EH (cell line): ENCODE measurements at regions not wholly inside any gene's neighbourhood (a gene's known extent, or its start where the extent isn't known, plus 50 kb on each side); places are given as distances from the start of the nearest gene placed in this dataset.
"Not testable (repeated sequence)": the region's sequence is repeated elsewhere in the genome, so short reads cannot be mapped to it uniquely, and the experiment has no call there.

ENCODE experiments used
- DNase-seq: peaks from one replicate; pipeline ENCODE4 v3.0.0-alpha.2; 2015; ENCODE audit warnings: low read depth

- no peak for DNase-seq
Observed at GRCh38 chr11:50247309-50247874, 214.7 kb downstream of the OR4C45 start.

- DNase-seq: no peak
Observed at GRCh38 chr11:50267851-50268250, 235.2 kb downstream of the OR4C45 start.

- no peak for DNase-seq
Observed at GRCh38 chr11:50275133-50275532, 242.5 kb downstream of the OR4C45 start.

GRCh38 chr11:50278756-50279155, 246.1 kb downstream of the OR4C45 start:
- no peak for DNase-seq

GRCh38 chr11:50298182-50298988, 265.7 kb downstream of the OR4C45 start:
- peak; percentile 76 for DNase-seq

GRCh38 chr11:50330723-50331122, 298.0 kb downstream of the OR4C45 start:
- not testable (repeated sequence) for DNase-seq

- DNase-seq: no peak
Observed at GRCh38 chr11:50333861-50334260, 301.2 kb downstream of the OR4C45 start.

- not testable (repeated sequence) for DNase-seq
Observed at GRCh38 chr11:50337432-50337831, 304.8 kb downstream of the OR4C45 start.

GRCh38 chr11:50348018-50348417, 315.3 kb downstream of the OR4C45 start:
- not testable (repeated sequence) for DNase-seq

- DNase-seq: no peak
Observed at GRCh38 chr11:50379484-50379883, 346.8 kb downstream of the OR4C45 start.

- DNase-seq: no peak
Observed at GRCh38 chr11:50394017-50394416, 361.3 kb downstream of the OR4C45 start.

GRCh38 chr11:50412832-50413231, 380.2 kb downstream of the OR4C45 start:
- DNase-seq: no peak

GRCh38 chr11:50423208-50423607, 390.5 kb downstream of the OR4C45 start:
- no peak for DNase-seq
